NCI-H2171 treated with DMSO at 0.1 percent for 48 hours (cell line): ENCODE measurements at regions not wholly inside any gene's neighbourhood (a gene's known extent, or its start where the extent isn't known, plus 50 kb on each side); places are given as distances from the start of the nearest gene placed in this dataset.
"Not testable (repeated sequence)": the region's sequence is repeated elsewhere in the genome, so short reads cannot be mapped to it uniquely, and the experiment has no call there.

Experiments
- DNase-seq: peaks from one replicate; lab custom pipeline; 2025; lab: John Stamatoyannopoulos, UW

DNA sequence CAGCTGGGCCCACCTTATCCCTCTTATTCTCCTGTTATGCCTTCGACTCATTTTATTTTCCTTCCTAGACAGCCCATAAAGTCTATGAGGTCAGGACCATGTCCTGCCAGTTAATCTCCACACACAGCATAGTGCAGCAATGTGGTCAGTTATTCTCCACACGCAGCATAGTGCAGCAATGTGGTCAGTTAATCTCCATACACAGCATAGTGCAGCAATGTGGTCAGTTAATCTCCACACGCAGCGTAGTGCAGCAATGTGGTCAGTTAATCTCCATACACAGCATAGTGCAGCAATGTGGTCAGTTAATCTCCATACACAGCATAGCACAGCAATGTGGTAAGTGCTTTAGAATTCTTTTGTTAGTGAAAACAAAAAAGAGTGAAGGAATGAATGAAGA lies 77.8 kb downstream of the TEX36 start:
- DNase-seq: no peak

DNA sequence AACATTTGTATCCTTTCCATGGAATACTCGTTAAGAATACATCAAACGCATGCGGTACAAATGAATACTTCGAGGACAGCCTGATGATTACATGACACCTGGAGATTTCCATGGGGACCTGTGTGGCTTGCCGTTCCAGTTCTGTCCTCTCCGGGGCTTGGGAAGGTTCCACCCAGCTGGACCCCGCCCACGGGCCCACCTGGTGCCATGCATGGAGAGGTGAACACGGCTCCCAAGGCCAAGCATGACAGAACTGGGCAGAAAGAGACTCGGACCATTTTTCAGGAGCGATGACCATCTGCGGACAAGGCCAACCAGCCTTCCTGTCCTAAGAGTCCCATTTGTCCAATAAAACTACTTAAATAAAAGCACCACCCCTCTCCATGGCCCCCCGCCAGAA lies 80.1 kb downstream of the TEX36 start:
- no peak for DNase-seq

DNA sequence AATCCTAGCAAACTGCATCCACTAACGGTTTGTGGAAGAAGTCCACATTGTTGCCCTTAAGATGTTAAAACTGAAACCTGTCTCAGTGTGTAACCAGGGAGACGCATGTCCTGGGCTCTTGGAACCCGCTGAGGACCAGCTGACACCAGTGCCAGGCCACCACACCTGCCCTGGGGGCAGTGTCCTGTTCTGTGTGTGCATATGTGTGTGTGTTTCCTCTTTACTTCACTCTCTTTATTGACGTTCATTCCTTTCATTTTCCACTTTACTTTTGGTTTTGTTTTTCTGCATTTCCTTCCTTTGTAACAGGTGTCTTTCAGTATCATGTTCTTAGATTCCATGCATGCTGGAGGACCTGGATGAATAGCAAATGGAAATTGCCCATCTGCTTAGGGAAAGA lies 83.8 kb downstream of the TEX36 start:
- no peak for DNase-seq

DNA sequence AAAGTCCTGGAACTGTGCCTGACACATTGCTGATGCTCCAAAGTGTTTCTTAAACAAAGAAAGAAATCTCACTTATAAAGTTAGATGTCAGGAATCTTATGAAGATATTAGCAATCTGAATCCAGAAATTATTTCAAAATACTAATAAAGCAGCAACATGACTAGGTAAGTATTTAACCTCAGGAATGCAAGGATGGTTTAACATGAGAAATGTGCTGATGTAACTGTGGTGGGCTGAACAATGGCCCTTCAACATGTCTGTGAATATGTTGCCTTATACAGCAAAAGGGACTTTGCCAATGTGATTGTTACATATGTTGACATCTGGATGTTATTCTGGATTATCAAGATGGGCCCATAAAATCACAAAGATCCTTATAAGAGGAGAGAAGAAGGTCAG lies 87.1 kb downstream of the TEX36 start:
- DNase-seq: no peak

DNA sequence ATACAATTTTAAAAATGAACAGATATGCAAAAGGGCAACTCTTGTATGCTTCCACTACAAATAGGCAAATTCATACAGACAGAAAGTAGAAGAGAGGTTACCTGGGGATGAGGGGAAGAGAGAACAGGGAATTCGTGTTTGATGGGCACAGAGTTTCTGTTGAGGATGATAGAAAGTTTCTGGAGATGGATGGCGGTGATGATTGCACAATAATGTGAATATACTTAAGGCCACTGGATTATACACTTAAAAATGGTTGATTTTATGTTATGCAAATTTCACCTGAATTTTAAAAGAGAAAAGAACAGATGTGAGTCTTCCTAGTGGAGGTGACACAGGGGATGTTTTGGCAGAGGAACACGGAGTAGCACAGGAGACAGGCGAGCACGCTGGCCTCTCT lies 89.3 kb downstream of the TEX36 start:
- DNase-seq: no peak

DNA sequence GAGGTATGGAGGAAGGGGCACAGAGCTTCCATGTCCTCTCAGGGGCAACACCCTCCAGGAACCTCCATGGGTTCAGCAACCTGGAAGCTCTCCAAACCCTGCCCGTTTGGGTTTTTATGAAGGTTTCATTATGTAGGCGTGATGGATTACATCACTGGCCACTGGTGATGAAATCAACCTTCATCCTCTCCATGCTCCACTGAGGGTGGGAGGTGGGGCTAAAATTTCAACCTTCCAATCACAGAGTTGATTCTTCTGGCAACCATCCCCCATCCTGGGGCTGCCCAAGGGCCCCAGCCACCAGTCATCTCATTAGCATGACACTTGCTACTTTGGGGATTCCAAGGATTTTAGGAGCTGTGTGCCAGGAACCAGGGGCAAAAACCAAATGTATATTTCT lies 90.1 kb downstream of the TEX36 start:
- no peak for DNase-seq

DNA sequence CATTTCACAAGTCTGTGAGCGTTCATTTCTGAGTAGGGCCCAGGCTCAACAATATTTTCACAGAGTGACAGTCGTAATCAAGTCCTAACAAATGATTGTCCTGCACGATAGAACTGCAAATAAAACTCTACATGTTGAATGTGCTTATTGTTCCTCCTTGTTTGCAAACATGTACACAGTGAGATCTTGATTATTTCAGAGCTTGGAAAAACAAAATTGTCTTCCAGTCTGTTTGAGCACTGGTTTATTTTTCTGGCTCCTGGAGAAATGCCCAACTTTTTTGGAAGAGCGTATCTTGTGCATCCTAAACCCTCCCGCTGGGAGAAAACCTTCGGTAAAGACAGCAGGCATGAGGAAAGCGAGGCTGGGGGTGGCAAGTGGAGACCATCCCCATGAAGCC lies 91.1 kb downstream of the TEX36 start:
- DNase-seq: no peak

DNA sequence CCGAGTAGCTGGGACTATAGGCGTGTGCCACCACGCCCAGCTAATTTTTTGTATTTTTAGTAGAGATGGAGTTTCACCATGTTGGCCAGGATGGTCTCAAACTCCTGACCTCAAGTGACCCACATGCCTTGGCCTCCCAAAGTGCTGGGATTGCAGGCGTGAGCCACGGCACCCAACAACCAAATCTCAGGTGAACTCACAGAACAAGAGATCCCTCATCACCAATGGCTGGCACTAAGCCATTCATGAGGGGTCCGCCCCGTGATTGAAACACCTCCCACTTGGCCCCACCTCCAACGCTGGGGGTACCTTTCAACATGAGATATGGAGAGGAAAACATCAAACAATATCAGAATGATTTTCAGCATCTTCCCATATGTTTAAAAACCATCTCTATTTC lies 94.2 kb downstream of the TEX36 start:
- DNase-seq: not testable (repeated sequence)

DNA sequence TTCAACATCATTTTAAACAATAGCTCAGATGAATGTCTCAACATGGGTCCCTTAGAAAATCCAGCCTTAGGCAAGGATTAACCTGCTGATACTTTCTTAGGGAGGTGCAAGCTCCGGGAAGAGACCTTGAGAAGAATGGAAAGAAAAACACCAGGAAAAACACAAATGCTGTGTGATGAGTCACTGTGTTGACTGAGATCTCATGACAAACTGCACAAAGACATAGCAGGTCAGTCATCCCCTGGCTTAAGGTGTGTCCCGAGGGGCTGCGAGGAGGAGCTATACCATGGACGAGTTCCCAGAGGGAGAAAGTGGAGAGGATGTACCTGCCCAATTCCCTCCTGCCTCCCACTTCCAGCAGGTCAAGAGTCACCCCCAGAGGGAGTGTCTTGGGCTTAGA lies 98.0 kb downstream of the TEX36 start:
- no peak for DNase-seq

DNA sequence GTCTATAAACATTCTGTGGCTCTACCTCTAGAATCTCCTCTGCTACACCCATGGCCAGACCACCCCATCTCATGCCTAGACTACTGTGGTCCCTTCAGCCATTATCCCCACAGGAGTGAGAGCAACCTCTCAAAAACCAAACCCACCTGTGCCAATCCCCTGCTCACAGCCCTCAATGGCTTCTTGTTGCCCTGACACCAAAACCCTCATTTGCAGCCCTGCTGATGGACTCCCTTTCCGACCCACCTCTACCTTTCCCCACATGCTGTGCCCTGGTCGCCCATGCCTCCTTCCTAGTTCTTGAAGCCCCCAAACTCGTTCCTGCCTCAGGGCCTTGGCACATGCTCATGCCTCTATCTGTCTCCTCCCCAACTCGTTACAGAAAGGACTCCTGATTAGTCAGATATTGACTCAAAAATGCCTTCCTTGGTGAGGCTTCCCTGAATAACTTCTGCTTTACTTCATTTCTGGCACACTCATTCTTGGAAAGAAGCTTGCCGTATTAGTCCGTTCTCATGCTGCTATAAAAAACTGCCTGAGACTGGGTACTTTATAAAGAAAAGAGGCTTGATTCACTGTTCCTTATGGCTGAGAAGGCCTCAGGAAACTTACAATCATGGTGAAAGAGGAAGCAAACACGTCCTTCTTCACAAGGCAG lies 104.2 kb downstream of the TEX36 start:
- no peak for DNase-seq

DNA sequence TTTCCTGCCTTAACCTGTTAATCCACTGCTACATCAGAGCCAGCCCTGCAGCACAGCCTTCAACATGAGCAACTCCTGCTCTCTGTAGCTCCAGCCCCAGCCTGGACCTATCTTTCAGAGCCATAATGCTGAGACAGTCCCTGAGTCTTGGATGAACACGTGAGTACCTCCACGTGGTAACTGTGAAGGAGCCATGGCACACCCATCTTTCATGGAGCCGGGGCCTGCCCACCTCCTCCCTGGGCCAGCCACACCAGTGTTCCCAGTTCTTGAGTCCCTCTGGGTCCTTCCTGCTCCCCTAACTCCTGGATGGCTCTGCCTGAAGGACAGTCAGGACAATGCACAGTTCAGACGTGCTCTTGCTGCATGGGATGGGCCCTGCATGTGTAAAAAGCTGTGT lies 107.1 kb downstream of the TEX36 start:
- no peak for DNase-seq

DNA sequence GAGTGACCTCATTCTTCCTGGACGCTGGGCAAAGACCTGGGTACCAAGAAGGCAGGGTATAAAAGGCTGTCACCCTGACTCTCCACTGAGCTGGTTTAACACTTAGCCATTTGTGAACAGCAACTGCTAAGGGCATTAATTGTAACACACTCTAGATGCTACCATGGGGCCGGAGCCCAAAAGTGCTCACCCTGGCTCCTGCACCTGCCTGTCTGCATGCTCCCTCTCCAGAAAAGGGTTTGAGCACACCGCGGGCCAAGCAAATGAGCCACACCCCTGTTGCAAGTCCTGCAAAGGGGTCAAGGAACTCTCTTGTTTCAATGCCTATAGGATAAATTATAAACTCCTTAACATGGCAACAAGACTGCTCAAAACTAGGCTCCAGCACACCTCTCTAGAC lies 114.8 kb downstream of the TEX36 start:
- DNase-seq: no peak

DNA sequence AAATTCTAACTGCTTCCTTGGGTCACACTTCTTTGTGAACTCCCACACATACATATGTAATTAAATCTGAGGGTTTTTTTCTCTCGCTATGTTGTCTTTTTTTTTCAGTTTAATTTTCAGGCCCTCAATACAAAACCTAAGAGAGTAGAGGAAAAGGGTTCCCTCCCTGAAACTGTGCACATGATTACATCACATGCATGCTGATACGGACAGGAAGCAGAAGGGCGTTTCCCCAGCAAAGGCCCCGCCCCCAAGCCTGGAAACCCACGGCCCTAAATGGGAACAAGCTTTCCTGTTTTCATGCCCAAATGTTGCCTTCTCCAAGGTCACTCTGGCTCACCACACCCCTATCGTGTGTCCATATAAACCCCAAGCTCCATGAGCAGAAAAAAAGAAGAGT lies 115.4 kb downstream of the TEX36 start:
- no peak for DNase-seq

DNA sequence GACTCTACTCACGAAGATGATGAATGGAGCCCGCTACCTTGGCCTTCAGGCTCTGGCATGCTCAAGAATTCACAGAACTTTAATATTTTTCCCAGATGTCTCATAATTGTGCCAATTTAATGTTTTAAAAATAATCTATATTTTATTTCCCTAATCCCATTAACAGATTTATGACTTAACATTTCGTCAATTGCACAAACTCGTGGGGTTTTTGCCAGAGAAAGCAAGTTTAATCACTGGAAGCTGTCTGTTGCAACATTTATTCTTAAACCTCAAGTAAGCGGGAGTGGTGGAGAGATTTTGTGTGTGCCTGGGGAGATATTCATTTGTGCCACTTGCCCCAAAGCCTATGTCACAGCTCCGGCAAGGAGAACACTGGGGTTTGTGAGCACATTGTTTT lies 117.9 kb downstream of the TEX36 start:
- DNase-seq: no peak

DNA sequence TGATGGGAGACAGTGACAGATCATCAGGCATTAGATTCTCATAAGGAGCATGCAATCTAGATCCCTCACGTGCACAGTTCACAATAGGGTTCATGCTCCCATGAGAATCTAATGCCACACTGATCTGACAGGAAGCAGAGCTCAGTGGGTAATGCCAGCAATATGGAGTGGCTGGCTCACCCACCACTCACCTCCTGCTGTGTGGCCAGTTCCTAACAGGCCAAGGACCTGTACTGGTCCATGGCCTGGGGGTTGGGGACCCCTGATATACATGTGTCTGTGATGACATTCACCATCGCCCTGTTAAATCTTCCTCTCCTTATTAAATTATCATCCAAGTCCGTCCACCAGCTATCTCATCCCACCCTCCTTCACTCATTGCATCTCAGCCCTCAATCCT lies 118.4 kb downstream of the TEX36 start:
- DNase-seq: no peak

DNA sequence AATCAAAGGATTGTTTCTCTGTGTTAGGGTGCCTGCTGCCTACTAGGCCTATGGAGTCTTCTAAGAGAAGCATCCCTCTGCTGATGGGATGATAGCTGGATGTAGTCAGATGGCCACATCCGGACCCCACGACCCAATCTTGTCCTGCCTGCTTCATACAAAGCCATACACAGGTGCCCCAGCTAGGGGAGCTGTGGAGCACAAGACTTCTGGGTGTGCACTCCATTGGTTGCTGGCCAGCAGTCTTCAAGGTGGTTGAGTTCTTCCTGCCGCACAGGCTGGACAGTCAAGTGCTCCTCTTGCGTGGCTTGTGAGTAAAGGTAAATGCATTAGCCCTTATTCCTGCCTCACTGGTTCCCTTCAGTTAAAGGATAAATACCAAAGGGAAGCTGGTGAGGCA lies 120.2 kb downstream of the TEX36 start:
- DNase-seq: no peak

DNA sequence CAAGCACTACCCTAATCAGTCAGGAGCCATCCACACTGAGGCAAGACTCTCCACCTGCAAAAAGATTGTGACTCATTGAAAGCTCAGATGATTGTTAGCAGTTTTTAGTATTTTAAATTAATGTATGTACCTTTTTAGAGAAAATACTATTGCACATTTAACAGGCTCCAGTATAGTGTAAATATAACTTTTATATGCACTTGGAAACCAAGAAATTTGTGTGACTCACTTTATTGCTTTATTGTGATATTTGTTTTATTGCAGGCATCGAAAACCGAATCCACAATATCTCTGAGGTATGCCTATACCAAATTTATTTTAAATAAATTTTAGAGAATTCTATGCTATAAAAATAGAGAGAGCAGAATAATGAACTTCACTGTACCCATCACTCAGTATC lies 122.0 kb downstream of the TEX36 start:
- DNase-seq: no peak

DNA sequence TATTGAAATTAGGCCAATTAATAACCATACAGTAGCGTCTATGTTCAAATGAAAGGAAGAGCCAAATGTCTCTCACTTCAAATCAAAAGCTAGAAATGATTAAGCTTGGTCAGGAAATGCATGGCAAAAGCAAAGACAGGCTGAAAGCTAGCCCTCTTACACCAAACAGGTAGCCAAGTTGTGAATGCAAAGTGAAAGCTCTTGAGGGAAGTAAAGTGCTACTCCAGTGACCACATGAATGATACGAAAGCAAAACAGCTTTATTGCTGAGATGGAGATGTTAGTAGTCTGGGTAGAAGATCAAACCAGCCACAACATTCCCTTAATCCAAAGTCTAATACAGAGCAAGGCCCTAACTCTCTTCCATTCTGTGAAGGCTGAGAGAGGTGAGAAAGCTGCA lies 123.8 kb downstream of the TEX36 start:
- DNase-seq: no peak

DNA sequence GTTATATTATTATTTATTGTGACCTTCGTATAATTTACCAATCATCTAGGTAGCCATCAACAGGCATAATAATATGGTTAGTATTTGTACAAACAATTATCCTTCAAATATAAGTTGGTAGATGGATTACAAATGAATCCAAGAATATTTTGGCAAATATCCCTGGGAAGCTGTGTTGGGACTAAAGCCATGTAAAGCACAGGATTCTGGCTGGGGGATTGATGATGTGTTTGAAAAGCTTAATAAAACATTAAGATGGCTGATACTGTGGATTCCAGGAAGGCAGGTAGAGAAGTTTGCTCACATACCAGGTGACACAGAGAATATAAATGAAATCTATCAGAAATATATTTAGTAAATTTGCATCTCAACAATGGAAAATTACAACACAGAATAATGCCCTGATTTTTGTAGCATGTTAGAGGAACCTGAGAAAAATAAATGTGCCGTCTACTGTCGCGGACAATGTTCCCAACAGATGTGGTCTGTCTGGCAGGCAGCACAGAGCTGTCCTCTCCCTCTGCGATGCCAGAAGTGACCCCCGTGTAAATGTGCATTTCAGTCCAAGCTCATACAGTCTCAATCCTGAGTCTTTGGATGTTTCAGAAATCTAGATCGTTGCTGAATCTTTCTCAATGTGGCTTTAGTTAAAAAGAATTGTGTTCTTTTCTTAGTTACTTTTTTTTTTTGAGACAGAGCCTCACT lies 125.0 kb downstream of the TEX36 start:
- DNase-seq: no peak

DNA sequence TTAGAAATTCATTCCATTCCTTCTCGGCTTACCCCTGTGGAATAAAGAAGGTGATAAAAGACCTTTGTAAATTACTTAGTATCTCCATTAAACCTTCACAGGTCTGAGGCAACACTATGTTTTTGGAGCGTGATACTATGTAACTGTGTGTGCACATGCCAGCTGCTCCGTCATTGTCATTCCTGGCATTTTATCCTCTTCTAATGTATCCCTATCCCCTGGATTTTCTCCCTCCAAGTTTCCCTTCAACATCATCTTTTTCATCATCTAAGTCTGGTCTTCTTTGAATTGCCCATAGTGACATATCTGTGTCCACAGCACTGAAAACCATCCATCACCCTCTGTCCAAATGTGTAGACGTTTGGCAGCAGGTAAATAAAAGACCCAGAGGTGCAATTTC lies 125.7 kb downstream of the TEX36 start:
- DNase-seq: no peak

DNA sequence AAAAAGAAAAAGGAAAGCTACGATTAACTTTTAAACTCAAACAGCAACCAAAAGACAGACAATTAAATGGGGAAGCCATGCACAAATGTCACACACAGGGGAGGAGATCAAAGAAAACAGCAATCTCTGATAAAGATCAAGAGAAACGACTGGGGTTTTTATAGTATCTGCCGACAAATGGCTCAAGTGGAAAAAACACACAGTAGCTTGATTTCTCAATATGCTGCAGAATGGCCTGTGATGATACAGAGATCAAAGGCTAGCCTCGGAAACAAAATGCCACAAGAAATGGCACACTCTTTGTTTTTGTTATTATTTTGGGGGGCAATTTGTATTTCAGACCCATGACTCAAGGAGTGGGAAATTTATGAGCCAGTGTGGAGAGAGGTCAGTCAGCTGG lies 126.1 kb downstream of the TEX36 start:
- DNase-seq: no peak

DNA sequence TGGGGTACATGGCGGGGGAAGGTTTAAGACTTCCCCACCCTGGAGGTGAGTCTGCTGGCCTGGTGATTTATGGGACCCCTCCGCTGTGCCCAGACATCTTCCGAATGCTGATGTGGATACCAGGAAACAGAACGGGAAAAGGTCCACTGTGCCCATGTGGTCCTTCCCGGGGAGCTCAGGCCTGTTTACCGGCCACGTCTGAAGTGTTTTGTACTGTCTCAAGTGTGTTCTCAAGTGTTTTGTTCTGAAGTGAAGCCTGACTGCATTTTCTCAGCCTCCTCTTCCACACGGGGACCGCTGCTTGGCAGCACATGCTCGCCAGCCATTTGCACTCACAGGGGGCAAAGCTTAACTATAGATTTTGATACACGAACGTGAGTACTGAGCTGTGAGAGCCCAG lies 127.2 kb downstream of the TEX36 start:
- DNase-seq: no peak

DNA sequence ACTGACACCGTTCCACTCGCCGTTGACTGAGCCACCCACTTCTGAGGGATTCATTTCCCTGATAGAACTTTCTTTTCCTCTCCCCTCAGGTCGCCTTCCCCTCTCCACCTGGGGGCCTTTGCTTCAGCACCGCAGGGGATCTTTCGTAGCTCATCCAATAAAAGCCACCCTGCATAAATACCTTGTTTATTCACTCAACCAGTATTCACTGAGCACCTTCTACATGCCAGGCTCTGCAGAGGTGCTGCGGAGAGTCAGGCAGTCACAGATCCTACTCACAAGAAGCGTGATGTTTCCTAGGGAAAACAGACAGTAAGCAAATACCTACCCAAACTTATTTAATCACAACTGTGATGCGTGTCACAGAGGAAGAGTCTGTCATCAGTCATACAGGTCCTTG lies 127.7 kb downstream of the TEX36 start:
- DNase-seq: no peak

DNA sequence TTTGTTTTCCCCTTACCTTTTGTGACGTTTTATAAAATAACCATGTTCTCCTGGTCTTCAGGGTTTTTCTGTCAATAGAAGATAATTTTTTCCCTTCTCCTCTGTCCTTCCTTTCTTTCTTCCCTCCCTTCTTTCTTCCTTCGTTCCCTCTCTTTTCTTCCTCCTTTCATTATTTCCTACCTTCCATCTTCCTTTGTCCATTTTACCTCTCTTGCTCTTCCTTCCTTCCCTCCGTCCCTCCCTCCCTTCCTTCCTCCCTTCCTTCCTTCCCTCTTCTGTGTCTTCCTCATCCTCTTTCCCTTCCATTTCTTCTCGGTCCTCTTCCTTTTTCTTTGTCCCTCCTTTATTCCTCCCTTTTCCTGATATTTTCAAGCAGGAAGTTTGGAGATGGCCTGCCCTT lies 128.2 kb downstream of the TEX36 start:
- DNase-seq: no peak
